ENCODE measurements at regions not wholly inside any gene's neighbourhood (a gene's known extent, or its start where the extent isn't known, plus 50 kb on each side); places are given as distances from the start of the nearest gene placed in this dataset.

DNA sequence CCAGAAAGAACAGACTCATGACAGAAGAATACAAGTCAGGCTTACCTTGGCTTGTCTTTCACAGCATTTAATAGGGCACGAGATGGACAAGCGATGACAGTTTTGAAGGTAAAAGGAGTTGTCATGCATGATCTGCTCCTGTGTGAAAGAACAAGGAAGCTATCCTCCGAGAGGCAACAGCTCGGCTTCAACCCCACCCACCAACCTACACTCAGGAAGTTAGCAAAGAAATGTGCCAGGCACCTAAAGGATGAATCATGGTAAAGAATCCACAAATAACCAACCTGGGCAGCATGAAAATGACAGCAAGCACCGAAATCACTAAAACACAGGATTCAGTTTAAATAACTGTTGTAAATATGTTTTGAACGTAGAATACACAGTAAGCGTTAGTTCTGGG is 700.2 kb downstream of the TYW1 start:
- no CpG with 5 or more reads among the region's 7 CpGs for whole genome bisulfite sequencing (ENCODE audit: extremely low coverage, insufficient coverage, low lambda C conversion rate)

DNA sequence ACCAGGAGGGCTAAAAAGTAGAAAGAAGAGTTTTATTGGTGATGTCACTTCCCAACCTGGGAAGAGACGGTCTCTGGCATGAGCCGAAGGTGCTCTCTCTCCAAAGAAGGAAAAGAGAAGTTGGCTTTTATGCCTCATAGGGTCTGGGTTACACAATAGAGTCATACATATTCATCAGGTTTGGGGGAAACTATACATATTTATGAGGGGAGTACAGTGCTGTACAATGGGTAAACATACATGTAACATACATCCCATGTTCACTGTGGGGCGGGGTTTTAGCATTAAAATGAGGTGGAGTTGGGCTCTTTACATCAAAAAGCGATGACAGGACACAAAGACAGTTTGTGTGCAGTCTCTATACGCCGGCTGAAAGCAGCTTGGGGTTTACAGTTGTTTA is 701.7 kb downstream of the TYW1 start:
- Histone ChIP-seq H3K4me3 (ENCODE audit: low read length) (no peak overlapping the region), H3K79me1 (ENCODE audit: low read length) (no peaks in the 10 kb centered on the region), H2BK5ac (ENCODE audit: low read length) (no peak overlapping the region), H3K18ac (ENCODE audit: low read length) (no peak overlapping the region), H3K9ac (ENCODE audit: low read length) (no peak overlapping the region), H2BK120ac (ENCODE audit: low read depth, low read length) (no peak overlapping the region), H3K27ac (ENCODE audit: low read depth, low read length) (no peak overlapping the region), H2BK15ac (replicated peaks; ENCODE audit: low read depth) (no peak overlapping the region), H3K36me3 (ENCODE audit: control insufficient read depth, insufficient read depth, low read length) (no peaks in the 10 kb centered on the region), H3K56ac (ENCODE audit: low read length) (no peak overlapping the region), H3K4me2 (ENCODE audit: low read length) (no peak overlapping the region), H4K5ac (ENCODE audit: low read length) (no peak overlapping the region), H2AK5ac (ENCODE audit: low read length) (no peak overlapping the region), H4K8ac (ENCODE audit: low read depth, low read length) (no peak overlapping the region), H3K23ac (ENCODE audit: low read length) (no peak overlapping the region), H3K79me2 (ENCODE audit: control insufficient read depth, insufficient read depth, low read length) (no peaks in the 10 kb centered on the region), H3K27me3 (ENCODE audit: insufficient read depth, low read length, poor library complexity) (no peaks in the 10 kb centered on the region), H3K4ac (ENCODE audit: low read depth, low read length) (no peak overlapping the region), H3K4me1 (ENCODE audit: control insufficient read depth, low read depth, low read length) (no peaks in the 10 kb centered on the region)
- no CpG with 5 or more reads among the region's 6 CpGs for WGBS (ENCODE audit: extremely low coverage, insufficient coverage, low lambda C conversion rate)
- DNase-seq = no peak

More for the DNA sequence above, 700.2 kb downstream of the TYW1 start:
- Histone ChIP-seq H3K79me2 (ENCODE audit: control insufficient read depth, insufficient read depth, low read length) (no peaks in the 10 kb centered on the region), H3K27me3 (ENCODE audit: insufficient read depth, low read length, poor library complexity) (no peaks in the 10 kb centered on the region), H4K8ac (ENCODE audit: low read depth, low read length) (no peak overlapping the region), H3K56ac (ENCODE audit: low read length) (no peak overlapping the region), H3K4me1 (ENCODE audit: control insufficient read depth, low read depth, low read length) (no peaks in the 10 kb centered on the region), H3K79me1 (ENCODE audit: low read length) (no peaks in the 10 kb centered on the region), H2BK15ac (replicated peaks; ENCODE audit: low read depth) (no peak overlapping the region), H3K23ac (ENCODE audit: low read length) (no peak overlapping the region), H4K5ac (ENCODE audit: low read length) (no peak overlapping the region), H3K18ac (ENCODE audit: low read length) (no peak overlapping the region), H3K9ac (ENCODE audit: low read length) (no peak overlapping the region), H2BK120ac (ENCODE audit: low read depth, low read length) (no peak overlapping the region), H3K4ac (ENCODE audit: low read depth, low read length) (no peak overlapping the region), H2BK5ac (ENCODE audit: low read length) (no peak overlapping the region), H3K27ac (ENCODE audit: low read depth, low read length) (no peak overlapping the region), H3K4me2 (ENCODE audit: low read length) (no peak overlapping the region), H2AK5ac (ENCODE audit: low read length) (no peak overlapping the region), H3K4me3 (ENCODE audit: low read length) (no peak overlapping the region), H3K36me3 (ENCODE audit: control insufficient read depth, insufficient read depth, low read length) (no peaks in the 10 kb centered on the region)
- DNase-seq = peak; percentile 18

DNA sequence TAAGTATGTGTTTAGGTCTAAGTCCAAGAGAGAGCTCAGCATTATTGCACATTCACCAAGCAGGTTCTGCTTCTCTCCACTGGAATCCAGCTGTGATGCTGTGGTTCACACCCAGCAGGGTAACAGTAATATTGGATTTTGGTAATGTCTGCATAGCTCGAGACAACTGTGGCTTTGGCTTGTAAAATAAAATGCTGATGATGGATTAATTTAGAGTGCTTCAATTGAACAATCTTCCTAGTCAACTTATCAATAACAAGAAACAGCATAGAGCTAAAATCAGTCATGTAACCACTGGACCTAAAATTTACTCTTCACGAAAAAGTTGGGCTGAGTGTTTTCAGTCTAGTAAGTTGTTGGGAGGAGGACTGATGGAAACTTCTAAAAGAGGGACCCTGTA is 709.2 kb downstream of the TYW1 start:
- Histone ChIP-seq H4K8ac (ENCODE audit: low read depth, low read length) (no peak overlapping the region), H3K56ac (ENCODE audit: low read length) (no peak overlapping the region), H2BK120ac (ENCODE audit: low read depth, low read length) (no peak overlapping the region), H3K23ac (ENCODE audit: low read length) (no peak overlapping the region), H3K4me1 (ENCODE audit: control insufficient read depth, low read depth, low read length) (no peaks in the 10 kb centered on the region), H3K4me3 (ENCODE audit: low read length) (no peak overlapping the region), H3K9ac (ENCODE audit: low read length) (no peak overlapping the region), H2BK15ac (replicated peaks; ENCODE audit: low read depth) (no peak overlapping the region), H3K36me3 (ENCODE audit: control insufficient read depth, insufficient read depth, low read length) (no peaks in the 10 kb centered on the region), H4K5ac (ENCODE audit: low read length) (no peak overlapping the region), H3K4me2 (ENCODE audit: low read length) (no peak overlapping the region), H3K27me3 (ENCODE audit: insufficient read depth, low read length, poor library complexity) (no peaks in the 10 kb centered on the region), H3K79me1 (ENCODE audit: low read length) (no peaks in the 10 kb centered on the region), H2AK5ac (ENCODE audit: low read length) (no peak overlapping the region), H3K79me2 (ENCODE audit: control insufficient read depth, insufficient read depth, low read length) (no peaks in the 10 kb centered on the region), H3K18ac (ENCODE audit: low read length) (no peak overlapping the region), H3K4ac (ENCODE audit: low read depth, low read length) (no peak overlapping the region), H3K27ac (ENCODE audit: low read depth, low read length) (no peak overlapping the region), H2BK5ac (ENCODE audit: low read length) (no peak overlapping the region)
- WGBS (ENCODE audit: extremely low coverage, insufficient coverage, low lambda C conversion rate) = no CpG with 5 or more reads among the region's 2 CpGs
- DNase-seq = no peak

DNA sequence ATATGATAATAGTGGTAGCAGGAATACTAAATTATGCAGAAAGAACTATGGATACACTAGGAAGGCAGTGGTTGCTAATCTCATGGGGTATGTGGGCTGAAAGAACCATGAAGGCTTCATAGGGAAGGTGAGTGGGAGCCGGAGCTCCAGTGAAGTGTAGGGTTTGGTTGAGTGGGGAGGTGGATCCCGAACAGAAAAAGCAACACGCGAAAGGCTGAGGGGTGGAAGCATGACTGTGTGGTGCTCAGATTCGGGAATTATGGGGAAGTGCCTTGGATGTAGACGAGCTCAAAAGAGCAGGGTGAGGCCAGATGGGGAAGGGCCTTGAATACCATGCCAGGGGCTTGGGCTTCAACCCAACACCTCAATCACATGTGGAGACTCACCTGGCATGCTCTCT is 715.1 kb downstream of the TYW1 start:
- Histone ChIP-seq H4K5ac (ENCODE audit: low read length) (no peak overlapping the region), H4K8ac (ENCODE audit: low read depth, low read length) (no peak overlapping the region), H2BK15ac (replicated peaks; ENCODE audit: low read depth) (no peak overlapping the region), H2AK5ac (ENCODE audit: low read length) (no peak overlapping the region), H3K27ac (ENCODE audit: low read depth, low read length) (no peak overlapping the region), H3K4ac (ENCODE audit: low read depth, low read length) (no peak overlapping the region), H3K18ac (ENCODE audit: low read length) (no peak overlapping the region), H3K4me1 (ENCODE audit: control insufficient read depth, low read depth, low read length) (no peaks in the 10 kb centered on the region), H3K56ac (ENCODE audit: low read length) (no peak overlapping the region), H3K79me2 (ENCODE audit: control insufficient read depth, insufficient read depth, low read length) (no peaks in the 10 kb centered on the region), H3K9ac (ENCODE audit: low read length) (no peak overlapping the region), H3K79me1 (ENCODE audit: low read length) (no peaks in the 10 kb centered on the region), H3K4me3 (ENCODE audit: low read length) (no peak overlapping the region), H2BK120ac (ENCODE audit: low read depth, low read length) (no peak overlapping the region), H3K23ac (ENCODE audit: low read length) (no peak overlapping the region), H3K36me3 (ENCODE audit: control insufficient read depth, insufficient read depth, low read length) (no peaks in the 10 kb centered on the region), H3K27me3 (ENCODE audit: insufficient read depth, low read length, poor library complexity) (no peaks in the 10 kb centered on the region), H3K4me2 (ENCODE audit: low read length) (no peak overlapping the region), H2BK5ac (ENCODE audit: low read length) (no peak overlapping the region)
- WGBS (ENCODE audit: extremely low coverage, insufficient coverage, low lambda C conversion rate) = no CpG with 5 or more reads among the region's 6 CpGs
- no peak for DNase-seq

DNA sequence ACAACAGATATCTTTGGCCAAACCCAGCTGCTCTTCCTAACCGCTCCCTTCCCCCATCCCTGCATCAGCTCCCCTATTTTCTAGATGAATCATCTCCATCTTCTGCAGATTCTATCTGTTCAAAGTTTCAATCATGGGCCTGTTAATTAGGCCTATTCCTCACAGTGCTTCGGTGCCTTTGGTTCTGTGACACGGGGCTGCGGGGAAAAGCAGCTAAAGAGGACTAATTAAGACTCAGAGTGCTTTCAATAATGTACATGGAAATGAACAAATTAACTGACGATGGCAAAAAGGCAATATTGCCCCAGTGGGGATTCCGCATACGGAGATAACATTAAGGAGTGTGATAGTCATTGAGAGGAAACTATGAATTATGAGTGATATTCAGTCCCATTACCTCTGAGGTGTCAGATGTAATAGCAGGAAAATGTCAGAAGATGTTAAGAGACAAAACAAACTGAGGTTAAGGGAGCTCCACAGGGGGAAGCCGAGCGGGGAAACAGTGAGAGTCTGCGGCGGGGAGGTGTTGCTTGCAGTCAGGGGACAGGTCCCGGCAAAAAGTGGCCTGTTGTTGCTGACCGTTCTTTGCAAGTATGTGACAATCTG is 716.9 kb downstream of the TYW1 start:
- Histone ChIP-seq H3K18ac (ENCODE audit: low read length) (no peak overlapping the region), H3K27me3 (ENCODE audit: insufficient read depth, low read length, poor library complexity) (no peaks in the 10 kb centered on the region), H3K4me1 (ENCODE audit: control insufficient read depth, low read depth, low read length) (no peaks in the 10 kb centered on the region), H3K36me3 (ENCODE audit: control insufficient read depth, insufficient read depth, low read length) (no peaks in the 10 kb centered on the region), H3K79me1 (ENCODE audit: low read length) (no peaks in the 10 kb centered on the region), H2BK120ac (ENCODE audit: low read depth, low read length) (no peak overlapping the region), H3K4me2 (ENCODE audit: low read length) (no peak overlapping the region), H3K4me3 (ENCODE audit: low read length) (no peak overlapping the region), H2BK15ac (replicated peaks; ENCODE audit: low read depth) (no peak overlapping the region), H3K79me2 (ENCODE audit: control insufficient read depth, insufficient read depth, low read length) (no peaks in the 10 kb centered on the region), H3K4ac (ENCODE audit: low read depth, low read length) (no peak overlapping the region), H3K9ac (ENCODE audit: low read length) (no peak overlapping the region), H2BK5ac (ENCODE audit: low read length) (no peak overlapping the region), H2AK5ac (ENCODE audit: low read length) (no peak overlapping the region), H4K8ac (ENCODE audit: low read depth, low read length) (no peak overlapping the region), H4K5ac (ENCODE audit: low read length) (no peak overlapping the region), H3K56ac (ENCODE audit: low read length) (no peak overlapping the region), H3K23ac (ENCODE audit: low read length) (no peak overlapping the region), H3K27ac (ENCODE audit: low read depth, low read length) (no peak overlapping the region)
- WGBS (ENCODE audit: extremely low coverage, insufficient coverage, low lambda C conversion rate) = no CpG with 5 or more reads among the region's 13 CpGs
- no peak for DNase-seq

DNA sequence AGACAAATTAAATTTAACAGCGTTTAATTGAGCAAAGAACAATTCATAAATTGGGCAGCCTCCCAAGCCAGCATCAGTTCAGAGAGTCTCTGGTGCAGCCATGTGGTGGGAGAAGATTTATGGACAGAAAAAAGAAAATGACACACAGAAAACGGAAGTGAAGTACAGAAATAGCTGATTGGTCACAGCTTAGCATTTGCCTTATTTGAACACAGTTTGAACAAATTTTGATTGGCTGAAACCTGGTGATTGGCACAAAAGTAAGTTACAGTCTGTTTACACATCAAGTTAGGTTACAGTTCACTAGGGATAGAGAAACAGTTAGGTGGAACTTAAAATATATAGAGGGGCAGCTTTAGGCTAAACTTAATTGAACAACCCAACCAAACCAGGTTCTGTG is 720.1 kb downstream of the TYW1 start:
- Histone ChIP-seq H3K36me3 (ENCODE audit: control insufficient read depth, insufficient read depth, low read length) (no peaks in the 10 kb centered on the region), H3K9ac (ENCODE audit: low read length) (no peak overlapping the region), H3K4me2 (ENCODE audit: low read length) (no peak overlapping the region), H3K56ac (ENCODE audit: low read length) (no peak overlapping the region), H3K23ac (ENCODE audit: low read length) (no peak overlapping the region), H3K79me2 (ENCODE audit: control insufficient read depth, insufficient read depth, low read length) (no peaks in the 10 kb centered on the region), H3K4me1 (ENCODE audit: control insufficient read depth, low read depth, low read length) (no peaks in the 10 kb centered on the region), H3K4ac (ENCODE audit: low read depth, low read length) (no peak overlapping the region), H3K4me3 (ENCODE audit: low read length) (no peak overlapping the region), H2BK120ac (ENCODE audit: low read depth, low read length) (no peak overlapping the region), H3K27ac (ENCODE audit: low read depth, low read length) (no peak overlapping the region), H4K5ac (ENCODE audit: low read length) (no peak overlapping the region), H4K8ac (ENCODE audit: low read depth, low read length) (no peak overlapping the region), H2BK5ac (ENCODE audit: low read length) (no peak overlapping the region), H2BK15ac (replicated peaks; ENCODE audit: low read depth) (no peak overlapping the region), H3K18ac (ENCODE audit: low read length) (no peak overlapping the region), H2AK5ac (ENCODE audit: low read length) (no peak overlapping the region), H3K27me3 (ENCODE audit: insufficient read depth, low read length, poor library complexity) (no peaks in the 10 kb centered on the region), H3K79me1 (ENCODE audit: low read length) (no peaks in the 10 kb centered on the region)
- no CpG with 5 or more reads among the region's 2 CpGs for WGBS (ENCODE audit: extremely low coverage, insufficient coverage, low lambda C conversion rate)
- DNase-seq = no peak
